GM12878 (cell line): ENCODE measurements at regions not wholly inside any gene's neighbourhood (a gene's known extent, or its start where the extent isn't known, plus 50 kb on each side); places are given as distances from the start of the nearest gene placed in this dataset.
A peak's percentile ranks its signal among the peaks of the same experiment; 100 is the strongest.

Source experiments
- ATAC-seq: fragments of 200-7000 bp; cut with Tn5 transposase; 3 replicates; pipeline ENCODE4 v1.9.1; 2020; ENCODE audit warnings: mild to moderate bottlenecking, moderate library complexity
- BruUV-seq: library from RNA; stranded (reverse); fragments of 400-500 nt; replicated peaks from 2 replicates; lab custom pipeline; 2021; lab: Mats Ljungman, UMichigan
- CTCF ChIA-PET: fragments of 300-600 bp; sonication (Branson Sonifier 250); formaldehyde crosslinking; extraction: SDS; loops from one replicate; lab custom pipeline; 2021; ENCODE audit warnings: inconsistent platforms; lab: Yijun Ruan, JAX
- POLR2A ChIA-PET: fragments of 350-600 bp; formaldehyde crosslinking; extraction: SDS; loops from one replicate; lab custom pipeline; 2021; ENCODE audit warnings: inconsistent platforms; lab: Charles Lee
- RAD21 ChIA-PET: fragments of 300-600 bp; sonication (Branson Sonifier 250); formaldehyde crosslinking; loops from one replicate; lab custom pipeline; 2023; ENCODE audit warnings: antibody characterized with exemption; ENCODE audit not compliant: unreplicated experiment; lab: Charles Lee
- SMC1A ChIA-PET: fragments of 300-600 bp; sonication (Branson Sonifier 250); formaldehyde crosslinking; loops from one replicate; lab custom pipeline; 2023; ENCODE audit not compliant: unreplicated experiment, uncharacterized antibody; lab: Charles Lee
- DNase-seq: peaks from one replicate; pipeline ENCODE4 v3.0.0-alpha.2; 2011; ENCODE audit warnings: low read depth, low spot score
- FAIRE-seq: peaks from 3 replicates; lab custom pipeline; 2011; peaks lifted over from hg19 to GRCh38; lab: Jason Lieb, UNC
- H2AFZ ChIP-seq: 2 replicates; pipeline ENCODE4 v1.6.0; 2011; ENCODE audit warnings: low read depth, low read length, control low read depth; ENCODE audit not compliant: control insufficient read depth
- H3K27ac ChIP-seq: 2 replicates; pipeline ENCODE4 v1.5.1; 2011; ENCODE audit warnings: control low read depth; ENCODE audit not compliant: control insufficient read depth, insufficient read depth
- H3K27me3 ChIP-seq, 2 experiments: replicated peaks in 1 of 2; 2 replicates each; pipeline versions ENCODE4 v1.6.0 to v1.6.1; 2011; ENCODE audit warnings: low read length in 1 of 2; ENCODE audit not compliant: control insufficient read depth in 2 of 2, insufficient read depth in 2 of 2
- H3K36me3 ChIP-seq, 2 experiments: 2 replicates each; pipeline ENCODE4 v1.5.1; 2011; ENCODE audit warnings: low read length in 1 of 2; ENCODE audit not compliant: control insufficient read depth in 2 of 2, insufficient read depth in 2 of 2
- H3K4me1 ChIP-seq: 2 replicates; pipeline ENCODE4 v1.6.1; 2011; ENCODE audit warnings: mild to moderate bottlenecking, low read length, moderate library complexity, mixed read lengths; ENCODE audit not compliant: control insufficient read depth, insufficient read depth
- H3K4me2 ChIP-seq: 2 replicates; pipeline ENCODE4 v1.6.0; 2011; ENCODE audit warnings: control low read depth; ENCODE audit not compliant: control insufficient read depth, insufficient read depth
- H3K4me3 ChIP-seq: fragments of 200-600 bp; sonication (generic); 2 replicates; pipeline ENCODE4 v1.5.1; 2016
- H3K79me2 ChIP-seq: 2 replicates; pipeline ENCODE4 v1.6.0; 2011; ENCODE audit warnings: low read length; ENCODE audit not compliant: control insufficient read depth, insufficient read depth
- H3K9ac ChIP-seq: 2 replicates; pipeline ENCODE4 v1.8.0; 2011; ENCODE audit warnings: low read length, control low read depth, mixed read lengths; ENCODE audit not compliant: control insufficient read depth, insufficient read depth
- H3K9me3 ChIP-seq: replicated peaks from 3 replicates; pipeline ENCODE4 v1.5.1; 2011; ENCODE audit warnings: mild to moderate bottlenecking, low read length; ENCODE audit not compliant: control insufficient read depth, insufficient read depth
- H4K20me1 ChIP-seq: 2 replicates; pipeline ENCODE4 v1.6.0; 2011; ENCODE audit not compliant: control insufficient read depth, insufficient read depth
- FOXK2 ChIP-seq: fragments of 450-650 bp; IDR thresholded peaks from 2 replicates; pipeline ENCODE4 v1.6.1; 2017; ENCODE audit warnings: mild to moderate bottlenecking, moderate library complexity
- HSF1 ChIP-seq: fragments of 150-350 bp; IDR thresholded peaks from 2 replicates; pipeline ENCODE4 v1.6.1; 2014; ENCODE audit warnings: mild to moderate bottlenecking, low read depth, low read length
- MTA2 ChIP-seq: fragments of 450-650 bp; IDR thresholded peaks from 2 replicates; pipeline ENCODE4 v1.6.1; 2016; ENCODE audit warnings: low read depth, mild to moderate bottlenecking, moderate library complexity
- PAX8 ChIP-seq: fragments of 450-650 bp; IDR thresholded peaks from 2 replicates; pipeline ENCODE4 v1.6.1; 2017; ENCODE audit warnings: mild to moderate bottlenecking, moderate library complexity
- SMAD1 ChIP-seq: fragments of 450-650 bp; IDR thresholded peaks from 2 replicates; pipeline ENCODE4 v1.6.1; 2018; ENCODE audit warnings: mild to moderate bottlenecking, low read depth; ENCODE audit not compliant: partially characterized antibody
- ZBTB33 ChIP-seq: fragments of 450-650 bp; IDR thresholded peaks from 2 replicates; pipeline ENCODE4 v1.6.1; 2017; ENCODE audit warnings: mild to moderate bottlenecking
- ZZZ3 ChIP-seq: IDR thresholded peaks from 2 replicates; pipeline ENCODE4 v1.6.1; 2011; ENCODE audit warnings: low read depth; ENCODE audit not compliant: control insufficient read depth, insufficient read length
- WGBS: methylation state at CpG from one replicate; pipeline ENCODE4 v1.1.6; 2016; ENCODE audit warnings: low lambda C conversion rate; ENCODE audit not compliant: insufficient replicate concordance, insufficient coverage; ENCODE audit errors: missing lambda C conversion rate; 5-methylcytosine and 5-hydroxymethylcytosine counted together
- in situ Hi-C: fragments of 300-500 bp; cut with MboI; formaldehyde crosslinking; loops from 9 replicates; pipeline ENCODE4 v1.14.3; 2018; ENCODE audit warnings: mixed read lengths
- intact Hi-C: fragments of 100-400 bp; cut with micrococcal nuclease; formaldehyde crosslinking; loops from one replicate; pipeline ENCODE4 v1.14.2; 2022; ENCODE audit not compliant: unreplicated experiment

DNA sequence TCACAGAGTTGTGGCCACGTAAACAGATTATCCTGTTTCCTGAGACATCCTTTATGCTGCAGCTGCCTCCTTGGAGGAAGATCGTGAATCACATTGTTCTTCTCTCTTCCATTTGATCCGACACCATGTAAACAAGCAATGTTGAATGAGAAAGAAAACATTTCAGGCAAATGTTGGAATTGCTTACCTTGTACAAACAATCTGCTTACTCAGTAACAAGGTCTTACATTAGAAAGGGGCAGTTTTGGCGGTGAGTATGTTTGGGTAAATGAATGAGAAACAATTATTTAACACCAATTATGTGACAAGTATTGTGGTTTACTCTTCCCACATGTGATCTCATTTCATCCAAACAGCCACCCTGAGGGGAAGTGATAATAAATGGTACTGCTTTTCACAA is 637.8 kb downstream of the RAB28 start:
- no peak for ATAC-seq
- ChIA-PET SMC1A (no interaction called here), CTCF (interaction anchor here (1.0 to 1.5 kb wide), 3 partner anchors 700 to 702 kb away, joined by 3 to 5 read pairs (median 3); no protein-coding TSS in a partner anchor), RAD21 (no interaction called here), POLR2A (no interaction called here)
- 14% methylated on average over 4 of the region's 4 CpGs for WGBS
- Histone ChIP-seq H3K4me2 (no peak overlapping the region), H3K9me3 (no peaks in the 10 kb centered on the region), H3K9ac (no peak overlapping the region), H3K36me3 (no peaks in the 10 kb centered on the region), H3K4me1 (no peaks in the 10 kb centered on the region), H3K27me3 (no peaks in the 10 kb centered on the region), H4K20me1 (no peaks in the 10 kb centered on the region), H3K27ac (no peak overlapping the region), H3K79me2 (no peaks in the 10 kb centered on the region), H3K4me3 (no peak overlapping the region), H2AFZ (no peak overlapping the region)
- in situ Hi-C loops, result no loop called here
- BruUV-seq, result no TSS peak
- FAIRE-seq, result no peak
- no peak for DNase-seq
- intact Hi-C loops, result no loop called here
- TF ChIP-seq ZZZ3, result no peak
- peak; percentile 60; the same call in 1 of the 2 replicates for TF ChIP-seq MTA2
- TF ChIP-seq, all 136 proteins: peak for 1

DNA sequence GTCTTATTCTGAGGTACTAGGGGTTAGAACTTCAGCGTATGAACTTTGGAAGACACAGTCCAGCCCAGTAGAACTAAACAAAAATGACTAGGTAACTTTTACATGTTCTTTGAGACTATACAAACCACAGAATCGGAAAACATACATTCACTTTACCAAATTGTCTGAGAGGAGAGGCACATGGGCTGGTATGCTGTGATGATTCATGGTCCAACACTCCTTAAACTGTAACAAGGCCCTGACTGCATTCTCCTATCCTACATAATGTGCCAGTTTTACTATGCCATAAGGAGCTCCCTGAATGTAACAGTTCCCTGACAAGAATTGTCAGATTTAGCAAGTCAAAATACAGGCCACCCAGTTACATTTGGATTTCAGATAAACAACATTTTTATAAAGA is 640.0 kb downstream of the RAB28 start:
- no peaks in the 10 kb centered on the region for H3K36me3 ChIP-seq
- H3K9ac ChIP-seq, result no peak overlapping the region
- intact Hi-C loops (no loop called here), in situ Hi-C loops (no loop called here)
- no peak for FAIRE-seq
- no TSS peak for BruUV-seq
- 15% methylated on average over 2 of the region's 2 CpGs for WGBS
- DNase-seq, result no peak
- ChIA-PET POLR2A (no interaction called here), RAD21 (no interaction called here), CTCF (interaction anchor here (1.5 kb wide), 1 partner anchor 705 kb away, joined by 3 read pairs; no protein-coding TSS in a partner anchor), SMC1A (no interaction called here)
- H3K4me1 ChIP-seq, result no peaks in the 10 kb centered on the region
- ATAC-seq, result no peak
- no peaks in the 10 kb centered on the region for H3K79me2 ChIP-seq
- H2AFZ ChIP-seq, result no peak overlapping the region
- H3K4me2 ChIP-seq, result no peak overlapping the region
- no peaks in the 10 kb centered on the region for H4K20me1 ChIP-seq
- H3K27ac ChIP-seq, result no peak overlapping the region
- H3K27me3 ChIP-seq, result no peaks in the 10 kb centered on the region
- no peak overlapping the region for H3K4me3 ChIP-seq
- no peaks in the 10 kb centered on the region for H3K9me3 ChIP-seq
- TF ChIP-seq FOXK2 (no peak), PAX8 (no peak), ZBTB33 (no peak), SMAD1 (no peak), HSF1 (no peak)
